NCI-H748 (cell line): ENCODE measurements at regions not wholly inside any gene's neighbourhood (a gene's known extent, or its start where the extent isn't known, plus 50 kb on each side); places are given as distances from the start of the nearest gene placed in this dataset.

Experiments used
- DNase-seq: peaks from one replicate; lab custom pipeline; 2025; ENCODE audit not compliant: unreplicated experiment; lab: John Stamatoyannopoulos, UW

GRCh38 chr10:58451193-58451889, 61.3 kb upstream of the BICC1 start:
- DNase-seq = no peak

GRCh38 chr10:58453105-58453504, 59.6 kb upstream of the BICC1 start:
- DNase-seq = peak; percentile 51

- DNase-seq = no peak
These were observed 56.5 kb upstream of the BICC1 start for GRCh38 chr10:58456179-58456578.

- no peak for DNase-seq
These were observed 54.7 kb upstream of the BICC1 start for GRCh38 chr10:58457761-58458616.

- DNase-seq = no peak
These were observed 53.6 kb upstream of the BICC1 start for GRCh38 chr10:58459069-58459468.

GRCh38 chr10:58460157-58460556, 52.5 kb upstream of the BICC1 start:
- no peak for DNase-seq

- DNase-seq = no peak
These were observed 49.7 kb upstream of the BICC1 start for GRCh38 chr10:58462863-58463507.
